GM06990 (cell line): ENCODE measurements at regions not wholly inside any gene's neighbourhood (a gene's known extent, or its start where the extent isn't known, plus 50 kb on each side); places are given as distances from the start of the nearest gene placed in this dataset.

Experiments used
- DNase-seq: peaks from one replicate; pipeline ENCODE4 v3.0.0-alpha.2; 2011; ENCODE audit not compliant: insufficient read length; ENCODE audit errors: extremely low read depth
- H3K27me3 ChIP-seq: replicated peaks from 2 replicates; pipeline ENCODE4 v1.6.0; 2011; ENCODE audit warnings: low read length; ENCODE audit not compliant: control insufficient read depth, insufficient read depth
- H3K36me3 ChIP-seq: 2 replicates; pipeline ENCODE4 v1.5.1; 2011; ENCODE audit warnings: low read length; ENCODE audit not compliant: control insufficient read depth, insufficient read depth
- H3K4me3 ChIP-seq: replicated peaks from 2 replicates; pipeline ENCODE4 v1.5.1; 2011; ENCODE audit warnings: low read depth, mild to moderate bottlenecking, control low read depth, low read length
- TF ChIP-seq, protein P1 (sequence below): IDR thresholded peaks from 2 replicates; pipeline ENCODE4 v1.5.1; 2011; ENCODE audit warnings: low read length, control low read depth, mild to moderate bottlenecking, inconsistent platforms; ENCODE audit not compliant: insufficient read depth, poor library complexity, severe bottlenecking

- Histone ChIP-seq H3K36me3 (no peaks in the 10 kb centered on the region), H3K27me3 (no peaks in the 10 kb centered on the region), H3K4me3 (no peak overlapping the region)
- no peak for DNase-seq
- TF ChIP-seq, protein P1, sequence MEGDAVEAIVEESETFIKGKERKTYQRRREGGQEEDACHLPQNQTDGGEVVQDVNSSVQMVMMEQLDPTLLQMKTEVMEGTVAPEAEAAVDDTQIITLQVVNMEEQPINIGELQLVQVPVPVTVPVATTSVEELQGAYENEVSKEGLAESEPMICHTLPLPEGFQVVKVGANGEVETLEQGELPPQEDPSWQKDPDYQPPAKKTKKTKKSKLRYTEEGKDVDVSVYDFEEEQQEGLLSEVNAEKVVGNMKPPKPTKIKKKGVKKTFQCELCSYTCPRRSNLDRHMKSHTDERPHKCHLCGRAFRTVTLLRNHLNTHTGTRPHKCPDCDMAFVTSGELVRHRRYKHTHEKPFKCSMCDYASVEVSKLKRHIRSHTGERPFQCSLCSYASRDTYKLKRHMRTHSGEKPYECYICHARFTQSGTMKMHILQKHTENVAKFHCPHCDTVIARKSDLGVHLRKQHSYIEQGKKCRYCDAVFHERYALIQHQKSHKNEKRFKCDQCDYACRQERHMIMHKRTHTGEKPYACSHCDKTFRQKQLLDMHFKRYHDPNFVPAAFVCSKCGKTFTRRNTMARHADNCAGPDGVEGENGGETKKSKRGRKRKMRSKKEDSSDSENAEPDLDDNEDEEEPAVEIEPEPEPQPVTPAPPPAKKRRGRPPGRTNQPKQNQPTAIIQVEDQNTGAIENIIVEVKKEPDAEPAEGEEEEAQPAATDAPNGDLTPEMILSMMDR = no peak
These were observed 326.0 kb downstream of the BARHL2 start for GRCh38 chr1:90391126-90391525.

DNA sequence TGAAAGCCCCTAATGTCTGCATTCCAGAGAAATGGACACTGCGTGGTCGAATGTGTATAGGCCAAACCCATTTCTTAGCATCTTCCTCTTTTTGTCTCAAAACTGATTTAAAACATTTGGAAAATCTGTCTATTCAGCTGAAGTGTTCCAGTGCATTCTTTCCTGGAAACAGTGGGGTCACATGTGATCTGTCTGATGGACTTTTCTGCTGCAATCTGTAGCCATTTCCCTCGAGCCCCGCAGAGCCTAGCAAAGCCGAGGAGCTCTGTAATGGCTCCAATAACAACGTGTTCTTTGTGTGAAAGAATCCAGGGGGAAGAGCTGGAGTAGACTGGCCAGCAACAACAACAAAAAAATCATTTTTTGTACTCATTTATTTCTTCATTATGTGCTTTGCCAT is 329.3 kb downstream of the BARHL2 start:
- TF ChIP-seq, protein P1 = no peak
- DNase-seq = no peak
- Histone ChIP-seq H3K36me3 (no peaks in the 10 kb centered on the region), H3K4me3 (no peak overlapping the region), H3K27me3 (no peaks in the 10 kb centered on the region)

- H3K4me3 ChIP-seq = no peak overlapping the region
- DNase-seq = no peak
- no peaks in the 10 kb centered on the region for H3K27me3 ChIP-seq
- TF ChIP-seq, protein P1 = no peak
- no peaks in the 10 kb centered on the region for H3K36me3 ChIP-seq
These were observed 330.0 kb downstream of the BARHL2 start for GRCh38 chr1:90386899-90387720.

DNA sequence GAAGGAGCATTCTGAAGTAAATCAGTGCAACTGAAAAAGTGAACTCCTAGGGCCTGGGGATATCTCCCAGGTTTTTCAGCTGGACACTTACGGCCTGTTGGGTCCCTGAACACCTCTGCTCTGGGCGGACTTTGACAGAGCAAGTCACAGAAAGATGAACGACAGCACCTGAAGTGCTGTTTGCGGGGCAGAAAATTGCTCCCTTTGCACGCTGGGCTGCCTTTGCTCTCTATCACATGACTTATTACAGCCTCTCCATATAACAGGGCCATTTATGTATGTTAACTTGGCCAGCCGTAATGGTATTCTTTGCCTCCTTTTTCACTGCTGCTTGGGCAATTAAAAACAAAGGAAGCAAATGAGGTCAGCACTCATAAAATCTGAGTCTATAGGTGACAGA is 332.9 kb downstream of the BARHL2 start:
- Histone ChIP-seq H3K4me3 (no peak overlapping the region), H3K36me3 (no peaks in the 10 kb centered on the region), H3K27me3 (no peaks in the 10 kb centered on the region)
- TF ChIP-seq, protein P1 = no peak
- no peak for DNase-seq

DNA sequence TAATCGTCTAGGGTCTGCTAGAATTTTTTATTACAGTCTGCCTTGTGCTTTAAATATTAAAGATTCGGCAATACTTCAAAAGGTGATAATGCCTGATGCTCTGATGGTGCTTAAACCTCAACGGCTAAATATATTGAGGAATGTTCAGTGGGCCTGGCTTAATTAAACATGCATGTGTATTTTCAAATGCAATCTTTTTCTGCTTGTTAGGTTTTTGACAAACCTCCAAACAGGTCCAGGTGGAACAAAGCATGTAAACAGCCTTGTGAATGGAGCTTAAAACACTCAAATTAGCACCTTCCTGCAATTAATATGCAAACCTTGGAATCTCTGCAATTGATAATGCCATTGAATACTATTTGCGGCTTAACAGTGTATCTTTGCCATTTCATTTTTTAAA is 334.9 kb downstream of the BARHL2 start:
- Histone ChIP-seq H3K27me3 (no peaks in the 10 kb centered on the region), H3K4me3 (no peak overlapping the region), H3K36me3 (no peaks in the 10 kb centered on the region)
- DNase-seq = no peak
- TF ChIP-seq, protein P1 = no peak
